GM19372 (cell line): ENCODE measurements at regions not wholly inside any gene's neighbourhood (a gene's known extent, or its start where the extent isn't known, plus 50 kb on each side); places are given as distances from the start of the nearest gene placed in this dataset.
"Not testable (repeated sequence)": the region's sequence is repeated elsewhere in the genome, so short reads cannot be mapped to it uniquely, and the experiment has no call there.

Experiments used
- ATAC-seq: cut with Tn5 transposase; IDR thresholded peaks from one replicate; pipeline ENCODE4 v1.9.1; 2021; ENCODE audit warnings: mild to moderate bottlenecking, low read depth, moderate library complexity; ENCODE audit not compliant: unreplicated experiment

GRCh38 chr6:145155873-145156782 lies 579.2 kb downstream of the EPM2A start:
- no peak for ATAC-seq

- ATAC-seq = not testable (repeated sequence)
Measured at GRCh38 chr6:145158636-145159035, 576.7 kb downstream of the EPM2A start.

GRCh38 chr6:145159921-145160320 lies 575.4 kb downstream of the EPM2A start:
- no peak for ATAC-seq

GRCh38 chr6:145161501-145161900 lies 573.8 kb downstream of the EPM2A start:
- ATAC-seq = no peak

- ATAC-seq = no peak
Measured at GRCh38 chr6:145169726-145170224, 565.5 kb downstream of the EPM2A start.

- no peak for ATAC-seq
Measured at GRCh38 chr6:145175470-145175869, 559.9 kb downstream of the EPM2A start.

GRCh38 chr6:145178391-145178790 lies 556.9 kb downstream of the EPM2A start:
- no peak for ATAC-seq

GRCh38 chr6:145187491-145188206 lies 547.7 kb downstream of the EPM2A start:
- no peak for ATAC-seq

GRCh38 chr6:145189836-145190235 lies 545.5 kb downstream of the EPM2A start:
- ATAC-seq = no peak

GRCh38 chr6:145194389-145194788 lies 540.9 kb downstream of the EPM2A start:
- no peak for ATAC-seq

- ATAC-seq = no peak
Measured at GRCh38 chr6:145199961-145200360, 535.4 kb downstream of the EPM2A start.

- no peak for ATAC-seq
Measured at GRCh38 chr6:145204301-145204700, 531.0 kb downstream of the EPM2A start.

- no peak for ATAC-seq
Measured at GRCh38 chr6:145206247-145206907, 528.9 kb downstream of the EPM2A start.

GRCh38 chr6:145208474-145208873 lies 526.8 kb downstream of the EPM2A start:
- no peak for ATAC-seq

- ATAC-seq = no peak
Measured at GRCh38 chr6:145209272-145209671, 526.0 kb downstream of the EPM2A start.

GRCh38 chr6:145212813-145213212 lies 522.5 kb downstream of the EPM2A start:
- ATAC-seq = no peak

- ATAC-seq = peak; percentile 76
Measured at GRCh38 chr6:145213614-145214013, 521.7 kb downstream of the EPM2A start.

- no peak for ATAC-seq
Measured at GRCh38 chr6:145214570-145214969, 520.8 kb downstream of the EPM2A start.

- no peak for ATAC-seq
Measured at GRCh38 chr6:145224450-145224849, 510.9 kb downstream of the EPM2A start.

GRCh38 chr6:145225500-145225899 lies 509.8 kb downstream of the EPM2A start:
- ATAC-seq = no peak

- ATAC-seq = no peak
Measured at GRCh38 chr6:145227593-145227992, 507.7 kb downstream of the EPM2A start.
